ENCODE measurements at regions not wholly inside any gene's neighbourhood (a gene's known extent, or its start where the extent isn't known, plus 50 kb on each side); places are given as distances from the start of the nearest gene placed in this dataset.

- ATAC-seq (no peak), DNase-seq (no peak)
- intact Hi-C loops (cut with DNase I, micrococcal nuclease), result no loop called here
Measured at GRCh38 chr16:51390877-51391276, 239.8 kb upstream of the SALL1 start.

GRCh38 chr16:51389881-51390280 lies 238.8 kb upstream of the SALL1 start:
- intact Hi-C loops (cut with DNase I, micrococcal nuclease), result no loop called here
- ATAC-seq (no peak), DNase-seq (no peak)

GRCh38 chr16:51388516-51388951 lies 237.5 kb upstream of the SALL1 start:
- intact Hi-C loops (cut with DNase I, micrococcal nuclease), result no loop called here
- no peak for ATAC-seq
- DNase-seq, result no peak

DNA sequence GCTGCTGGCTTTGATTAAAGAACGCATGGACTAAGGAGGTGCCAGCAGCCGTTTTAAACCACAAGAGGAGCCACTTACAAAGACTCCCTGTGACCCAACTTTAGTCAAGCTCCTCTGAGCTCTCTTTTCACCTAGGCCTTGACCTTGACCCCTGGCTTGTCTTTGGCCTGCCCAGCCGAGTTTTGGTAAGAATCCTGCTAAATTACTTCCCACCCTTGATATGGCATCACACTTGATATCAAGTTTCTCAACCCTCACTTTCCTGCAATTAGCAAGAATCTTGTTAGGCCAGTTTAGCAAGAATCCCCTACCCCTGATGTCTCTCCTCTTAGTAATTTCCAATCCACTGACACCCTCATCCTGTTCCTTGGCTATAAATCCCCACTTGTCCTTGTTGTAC lies 232.8 kb upstream of the SALL1 start:
- ATAC-seq, result no peak
- intact Hi-C loops (cut with DNase I, micrococcal nuclease), result no loop called here

GRCh38 chr16:51382940-51383339 lies 231.9 kb upstream of the SALL1 start:
- ATAC-seq, result no peak
- DNase-seq, result no peak
- intact Hi-C loops (cut with DNase I, micrococcal nuclease), result no loop called here

More for the DNA sequence above, 232.8 kb upstream of the SALL1 start:
- no peak for DNase-seq

DNA sequence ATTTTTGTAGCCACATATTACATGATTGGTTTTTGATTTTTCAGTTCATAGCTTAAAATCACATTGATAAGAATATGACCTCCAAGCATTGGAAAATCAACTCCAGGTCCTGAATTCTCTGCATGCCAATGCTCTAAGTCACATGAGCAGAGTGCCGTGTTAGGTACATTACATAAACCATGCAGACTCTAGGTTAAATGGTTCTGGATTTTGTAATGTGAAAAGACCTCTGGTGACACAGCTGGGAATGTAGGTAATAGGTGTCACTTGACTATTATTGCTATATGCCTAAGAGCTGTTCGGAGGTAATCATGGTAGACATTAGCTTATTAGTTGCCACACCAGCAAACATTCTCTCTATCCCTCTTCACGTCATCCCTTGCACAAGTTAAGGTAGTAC lies 231.1 kb upstream of the SALL1 start:
- no peak for ATAC-seq
- intact Hi-C loops (cut with DNase I, micrococcal nuclease), result no loop called here
- no peak for DNase-seq

- DNase-seq (no peak), ATAC-seq (no peak)
- intact Hi-C loops (cut with DNase I, micrococcal nuclease), result no loop called here
Measured at GRCh38 chr16:51376080-51376479, 225.0 kb upstream of the SALL1 start.

DNA sequence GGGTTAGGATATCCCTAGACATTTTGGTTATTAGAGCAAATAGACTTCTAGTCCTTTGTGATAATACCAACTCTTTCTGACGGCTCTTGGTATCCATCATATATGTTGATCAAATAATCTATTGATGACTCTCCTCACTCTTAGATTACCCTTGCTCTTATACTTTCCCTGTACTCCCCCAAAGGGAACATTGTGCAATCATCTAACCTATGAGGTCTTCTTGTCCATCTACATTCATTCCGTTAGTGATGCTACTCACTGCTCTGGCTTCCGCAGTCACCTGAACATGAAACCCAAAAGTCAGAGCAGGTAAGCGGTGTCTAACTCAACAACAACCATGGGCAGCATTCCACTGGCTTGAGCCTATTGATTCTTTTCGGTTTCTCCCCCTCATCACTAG lies 223.7 kb upstream of the SALL1 start:
- no peak for ATAC-seq
- intact Hi-C loops (cut with DNase I, micrococcal nuclease), result no loop called here
- no peak for DNase-seq

DNA sequence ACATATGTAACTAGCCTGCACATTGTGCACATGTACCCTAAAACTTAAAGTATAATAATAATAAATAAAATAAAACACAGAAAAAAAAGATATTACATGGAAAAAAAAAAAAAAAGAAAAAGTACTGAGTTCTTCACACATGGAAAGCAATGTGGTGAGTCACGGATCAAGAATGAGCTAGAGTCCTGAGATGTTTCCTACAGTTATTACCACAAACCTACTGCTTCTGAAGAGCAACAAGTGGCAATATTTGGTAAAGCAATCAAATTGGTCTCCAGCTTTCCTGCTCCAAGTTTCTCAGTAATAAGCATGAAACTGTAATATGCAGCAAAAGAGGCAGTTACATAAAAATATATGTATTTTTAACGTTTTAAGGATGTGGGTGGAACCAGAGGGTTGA lies 223.3 kb upstream of the SALL1 start:
- ATAC-seq (no peak), DNase-seq (no peak)
- intact Hi-C loops (cut with DNase I, micrococcal nuclease), result no loop called here

DNA sequence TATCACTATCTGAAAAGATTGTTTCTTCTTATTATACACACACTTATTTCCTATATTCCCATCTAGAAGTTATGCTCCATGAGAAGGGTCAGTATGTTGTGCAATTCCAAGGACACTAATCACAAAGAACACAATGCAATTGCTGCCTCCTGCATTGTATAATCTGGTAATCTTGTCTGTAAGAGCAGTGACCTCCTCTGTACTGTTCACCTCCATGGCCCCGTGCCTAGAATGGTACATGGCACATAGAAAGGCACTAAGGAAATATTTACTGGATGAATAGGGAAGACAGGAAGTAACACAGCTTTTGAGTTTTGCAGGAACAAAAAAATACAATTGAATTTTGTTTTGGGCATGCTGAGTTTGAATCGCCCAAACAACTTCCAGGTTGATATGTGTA lies 214.6 kb upstream of the SALL1 start:
- intact Hi-C loops (cut with DNase I, micrococcal nuclease), result no loop called here
- no peak for ATAC-seq
- DNase-seq, result no peak

GRCh38 chr16:51359141-51359955 lies 208.3 kb upstream of the SALL1 start:
- intact Hi-C loops (cut with DNase I, micrococcal nuclease), result no loop called here
- ATAC-seq (no peak), DNase-seq (no peak)

GRCh38 chr16:51357839-51358238 lies 206.8 kb upstream of the SALL1 start:
- DNase-seq (no peak), ATAC-seq (no peak)
- intact Hi-C loops (cut with DNase I, micrococcal nuclease), result no loop called here

DNA sequence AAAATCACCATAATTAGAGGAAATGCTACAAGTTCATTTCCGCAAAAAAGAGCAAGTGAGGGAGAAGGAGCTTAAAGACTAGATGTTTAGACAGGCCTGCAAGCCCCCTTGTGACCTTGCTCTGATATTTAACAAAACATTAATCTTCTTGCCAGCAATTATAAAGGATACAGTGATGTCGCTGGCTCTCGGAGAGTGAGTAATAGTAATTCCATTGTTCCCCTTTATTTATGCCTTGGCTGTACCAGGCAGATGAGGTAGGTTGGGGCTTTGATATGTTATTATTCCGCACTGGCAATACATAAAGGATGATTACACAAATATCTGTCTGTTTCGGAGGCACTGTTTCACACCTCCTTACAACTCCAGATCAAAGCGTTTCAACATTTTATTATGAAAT lies 204.8 kb upstream of the SALL1 start:
- ATAC-seq (no peak), DNase-seq (no peak)
- intact Hi-C loops (cut with DNase I, micrococcal nuclease), result no loop called here

DNA sequence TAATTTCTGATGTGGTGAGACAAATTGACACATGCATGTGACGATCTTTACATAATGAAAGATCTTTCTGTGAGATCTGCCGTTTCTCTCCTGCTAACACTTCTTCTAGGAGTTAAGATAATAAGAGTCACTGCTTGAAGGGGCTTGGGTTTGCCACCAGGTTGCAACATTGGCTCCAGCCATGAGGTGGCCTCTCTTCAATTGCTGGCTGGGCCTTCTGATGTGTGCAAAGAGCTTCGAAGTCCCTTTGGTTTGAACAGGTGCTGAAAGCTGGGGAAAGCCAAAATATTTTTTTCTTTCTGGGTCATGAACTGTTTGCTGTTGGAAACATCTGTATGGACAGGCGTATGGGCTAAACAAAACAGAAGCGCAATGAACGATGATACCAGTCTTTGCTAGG lies 204.1 kb upstream of the SALL1 start:
- ATAC-seq, result no peak
- no peak for DNase-seq
- intact Hi-C loops (cut with DNase I, micrococcal nuclease), result no loop called here

DNA sequence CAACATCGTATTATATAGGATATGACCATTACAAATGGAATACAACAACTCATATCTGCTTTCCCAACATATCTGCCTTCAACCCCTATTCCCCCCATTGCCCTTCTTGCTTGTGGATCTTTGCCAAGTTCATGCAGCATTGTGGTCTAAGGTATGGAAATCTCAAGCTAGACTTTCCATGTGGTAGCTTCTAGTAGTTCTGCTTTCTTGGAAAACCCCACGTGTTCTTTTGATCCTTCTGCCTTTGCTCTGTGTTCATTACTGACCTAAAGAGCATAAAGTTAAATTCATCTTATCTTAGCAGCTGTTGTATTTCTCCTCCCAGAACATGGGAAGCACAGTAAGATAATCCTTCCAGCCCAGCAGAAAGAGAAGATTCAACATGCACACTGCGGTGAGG lies 202.0 kb upstream of the SALL1 start:
- ATAC-seq, result no peak
- no peak for DNase-seq
- intact Hi-C loops (cut with DNase I, micrococcal nuclease), result no loop called here

DNA sequence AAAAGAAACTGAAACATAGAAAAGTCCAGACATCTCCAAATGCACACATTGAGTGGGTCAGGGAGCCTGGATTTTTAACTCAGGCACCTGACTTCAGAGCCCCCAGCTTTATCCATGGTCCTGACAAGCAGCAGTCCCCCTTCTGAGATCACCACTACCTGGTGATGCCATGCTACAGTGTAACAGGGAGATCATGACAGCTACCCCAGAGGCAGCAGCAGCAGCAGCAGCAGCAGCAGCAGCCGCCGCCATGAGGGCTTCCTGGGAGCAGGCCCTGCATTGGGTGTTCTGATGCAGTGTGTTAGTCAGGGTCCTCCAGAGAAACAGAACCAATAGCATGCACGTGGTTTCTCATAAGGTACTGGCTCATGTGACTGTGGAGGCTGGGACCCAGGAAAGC lies 198.6 kb upstream of the SALL1 start:
- DNase-seq, result no peak
- intact Hi-C loops (cut with DNase I, micrococcal nuclease), result no loop called here
- no peak for ATAC-seq

GRCh38 chr16:51343411-51343810 lies 192.3 kb upstream of the SALL1 start:
- no peak for DNase-seq
- intact Hi-C loops (cut with DNase I, micrococcal nuclease), result no loop called here
- ATAC-seq, result no peak

GRCh38 chr16:51341204-51341603 lies 190.1 kb upstream of the SALL1 start:
- intact Hi-C loops (cut with DNase I, micrococcal nuclease), result no loop called here
- no peak for ATAC-seq

GRCh38 chr16:51337662-51338061 lies 186.6 kb upstream of the SALL1 start:
- ATAC-seq (no peak), DNase-seq (no peak)
- intact Hi-C loops (cut with DNase I, micrococcal nuclease), result no loop called here

More at GRCh38 chr16:51341204-51341603, 190.1 kb upstream of the SALL1 start:
- DNase-seq, result no peak

GRCh38 chr16:51328733-51329132 lies 177.7 kb upstream of the SALL1 start:
- ATAC-seq, result no peak
- intact Hi-C loops (cut with DNase I, micrococcal nuclease), result no loop called here
- DNase-seq, result no peak

DNA sequence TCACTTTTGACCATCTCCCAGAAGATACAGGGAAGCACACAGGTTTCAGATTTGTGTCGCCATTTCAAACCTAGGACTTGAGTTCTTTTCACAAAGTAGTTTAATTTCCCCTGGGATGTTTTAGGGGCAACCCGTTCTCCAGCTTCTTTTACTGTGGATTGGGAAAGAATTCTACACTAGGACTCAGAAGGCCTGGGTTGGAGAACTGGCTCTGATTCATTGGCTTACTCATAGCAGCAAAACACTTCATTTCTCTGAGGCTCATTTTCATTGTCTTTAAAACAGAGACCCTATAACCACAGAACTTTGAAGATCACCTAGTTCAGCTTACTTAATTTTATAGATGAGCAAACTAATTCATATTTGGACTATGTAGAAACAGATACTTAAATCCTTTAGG lies 175.9 kb upstream of the SALL1 start:
- ATAC-seq (no peak), DNase-seq (no peak)
- intact Hi-C loops (cut with DNase I, micrococcal nuclease), result no loop called here

Data from left colon (tissue), 2 donors.